Lung (tissue), 11 donors: ENCODE measurements at regions not wholly inside any gene's neighbourhood (a gene's known extent, or its start where the extent isn't known, plus 50 kb on each side); places are given as distances from the start of the nearest gene placed in this dataset.

ENCODE experiments used
- ATAC-seq: fragments of 200-7000 bp; cut with Tn5 transposase; one replicate; pipeline ENCODE4 v1.9.1; 2020; ENCODE audit warnings: moderate number of reproducible peaks; ENCODE audit not compliant: insufficient read depth, low FRiP score
- DNase-seq, 3 donors: peaks; one replicate each; pipeline ENCODE4 v3.0.0-alpha.2; 2013 to 2017
- H3K27ac ChIP-seq, 2 donors: one replicate each; pipeline ENCODE4 v1.5.1; 2013; ENCODE audit warnings: mild to moderate bottlenecking in 2 of 2, moderate library complexity in 2 of 2, control low read depth in 1 of 2, inconsistent platforms in 1 of 2, low read depth in 1 of 2, low read length in 1 of 2
- H3K27me3 ChIP-seq, 3 donors: one replicate each; pipeline ENCODE4 v1.5.1; 2013; ENCODE audit warnings: low read length in 2 of 3; ENCODE audit not compliant: control insufficient read depth in 3 of 3, insufficient read depth in 3 of 3
- H3K36me3 ChIP-seq, 4 donors: one replicate each; pipeline ENCODE4 v1.5.1; 2013; ENCODE audit warnings: low read length in 4 of 4, mild to moderate bottlenecking in 1 of 4, moderate library complexity in 1 of 4; ENCODE audit not compliant: control insufficient read depth in 4 of 4, insufficient read depth in 4 of 4
- H3K4me1 ChIP-seq, 5 donors: one replicate each; pipeline ENCODE4 v1.5.1; 2013; ENCODE audit warnings: low read length in 5 of 5, mild to moderate bottlenecking in 2 of 5, moderate library complexity in 1 of 5; ENCODE audit not compliant: control insufficient read depth in 5 of 5, insufficient read depth in 5 of 5
- H3K4me3 ChIP-seq: one replicate; pipeline ENCODE4 v1.5.1; 2013; ENCODE audit warnings: mild to moderate bottlenecking, control low read depth, moderate library complexity
- H3K9ac ChIP-seq, 2 donors: one replicate each; pipeline ENCODE4 v1.5.1; 2013; ENCODE audit warnings: low read length in 2 of 2, control low read depth in 1 of 2; ENCODE audit not compliant: insufficient read depth in 1 of 2
- H3K9me3 ChIP-seq, 4 donors: one replicate each; pipeline ENCODE4 v1.5.1; 2013; ENCODE audit warnings: low read length in 3 of 4, mild to moderate bottlenecking in 1 of 4, moderate library complexity in 1 of 4; ENCODE audit not compliant: control insufficient read depth in 4 of 4, insufficient read depth in 3 of 4
- WGBS, 2 donors: extraction: QIAGEN DNeasy Blood & Tissue Kit; methylation state at CpG; one replicate each; pipeline ENCODE4 v1.1.7; 2013; 5-methylcytosine and 5-hydroxymethylcytosine counted together
- TF ChIP-seq, protein P1 (sequence below): IDR thresholded peaks from 2 replicates; pipeline ENCODE4 v1.5.1; 2012; ENCODE audit warnings: mild to moderate bottlenecking; ENCODE audit errors: control extremely low read depth, extremely low read depth
- donor health status: control.
- donor health status: control.
- donor health status: Bipolar disorder and iron deficiency.
- donor health status: healthy.
- donor health status: DM: yes; HTN: yes; CAD: no.

DNA sequence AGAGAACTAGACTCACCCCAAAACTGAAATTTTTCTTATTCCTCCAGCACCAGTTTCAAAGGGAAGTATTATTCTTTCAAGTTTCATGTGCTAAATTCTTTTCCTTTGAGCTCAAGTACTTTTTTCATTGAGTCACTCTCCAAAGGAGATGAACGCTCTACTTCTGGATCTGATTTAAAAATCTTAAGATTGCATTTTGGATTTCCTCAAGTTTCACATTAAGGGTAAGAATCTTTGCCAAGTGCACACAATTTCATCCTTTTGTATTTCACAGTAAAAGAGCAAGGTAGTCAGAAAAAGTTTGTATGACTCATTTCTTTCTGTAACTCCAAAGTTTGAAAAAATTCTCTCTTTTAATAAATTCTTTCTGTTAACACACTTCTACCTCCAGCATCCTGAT lies 435.5 kb downstream of the RAB38 start:
- Histone ChIP-seq H3K27ac (no peak overlapping the region), H3K9me3 (no peaks in the 10 kb centered on the region), H3K9ac (no peak overlapping the region), H3K36me3 (no peaks in the 10 kb centered on the region), H3K27me3 (no peaks in the 10 kb centered on the region), H3K4me3 (no peak overlapping the region), H3K4me1 (peaks cover 0 to 16% (median 0%) of the 10 kb centered on the region in 5 donors)
- DNase-seq (no peak), ATAC-seq (no peak)
- TF ChIP-seq, protein P1, sequence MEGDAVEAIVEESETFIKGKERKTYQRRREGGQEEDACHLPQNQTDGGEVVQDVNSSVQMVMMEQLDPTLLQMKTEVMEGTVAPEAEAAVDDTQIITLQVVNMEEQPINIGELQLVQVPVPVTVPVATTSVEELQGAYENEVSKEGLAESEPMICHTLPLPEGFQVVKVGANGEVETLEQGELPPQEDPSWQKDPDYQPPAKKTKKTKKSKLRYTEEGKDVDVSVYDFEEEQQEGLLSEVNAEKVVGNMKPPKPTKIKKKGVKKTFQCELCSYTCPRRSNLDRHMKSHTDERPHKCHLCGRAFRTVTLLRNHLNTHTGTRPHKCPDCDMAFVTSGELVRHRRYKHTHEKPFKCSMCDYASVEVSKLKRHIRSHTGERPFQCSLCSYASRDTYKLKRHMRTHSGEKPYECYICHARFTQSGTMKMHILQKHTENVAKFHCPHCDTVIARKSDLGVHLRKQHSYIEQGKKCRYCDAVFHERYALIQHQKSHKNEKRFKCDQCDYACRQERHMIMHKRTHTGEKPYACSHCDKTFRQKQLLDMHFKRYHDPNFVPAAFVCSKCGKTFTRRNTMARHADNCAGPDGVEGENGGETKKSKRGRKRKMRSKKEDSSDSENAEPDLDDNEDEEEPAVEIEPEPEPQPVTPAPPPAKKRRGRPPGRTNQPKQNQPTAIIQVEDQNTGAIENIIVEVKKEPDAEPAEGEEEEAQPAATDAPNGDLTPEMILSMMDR: no peak
- 45 to 72% methylated on average over 1 of the region's 1 CpG for WGBS, 2 donors

DNA sequence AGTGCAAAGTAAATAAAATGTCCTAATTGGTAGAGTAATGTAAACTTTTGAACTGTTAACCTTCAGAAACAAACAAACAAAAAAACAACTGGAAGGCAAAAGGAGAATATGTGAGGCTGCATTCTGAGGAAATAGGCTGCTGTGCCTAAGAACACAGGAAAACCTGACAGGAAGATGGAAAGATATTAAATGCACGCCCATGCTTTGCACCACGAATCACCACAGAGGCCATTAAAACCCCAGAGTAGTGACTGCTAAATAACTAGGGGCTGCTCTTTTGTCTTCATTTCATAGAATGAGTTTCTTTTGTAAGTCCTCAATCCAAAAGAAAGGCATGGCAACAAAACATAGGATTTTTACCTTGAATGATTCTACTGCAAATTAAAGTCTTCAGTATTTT lies 436.0 kb downstream of the RAB38 start:
- no peaks in the 10 kb centered on the region for H3K27me3 ChIP-seq
- no peak overlapping the region for H3K27ac ChIP-seq
- no peaks in the 10 kb centered on the region for H3K36me3 ChIP-seq
- no peak overlapping the region for H3K9ac ChIP-seq
- ATAC-seq: no peak
- no peaks in the 10 kb centered on the region for H3K9me3 ChIP-seq
- H3K4me3 ChIP-seq: no peak overlapping the region
- peaks cover 0 to 16% (median 0%) of the 10 kb centered on the region in 5 donors for H3K4me1 ChIP-seq
- no peak for DNase-seq
- 17 to 37% methylated on average over 2 of the region's 2 CpGs for whole genome bisulfite sequencing, 2 donors
- TF ChIP-seq, protein P1: no peak

GRCh38 chr11:87736928-87737327 lies 438.3 kb downstream of the RAB38 start:
- H3K27me3 ChIP-seq: no peaks in the 10 kb centered on the region
- H3K9ac ChIP-seq: no peak overlapping the region
- TF ChIP-seq, protein P1: no peak
- ATAC-seq (no peak), DNase-seq (no peak)
- H3K9me3 ChIP-seq: peaks cover 0 to 3% (median 0%) of the 10 kb centered on the region in 4 donors
- WGBS, 2 donors: 74 to 85% methylated on average over 1 of the region's 1 CpG
- H3K4me3 ChIP-seq: no peak overlapping the region
- no peaks in the 10 kb centered on the region for H3K36me3 ChIP-seq
- peaks cover 0 to 11% (median 0%) of the 10 kb centered on the region in 5 donors for H3K4me1 ChIP-seq
- no peak overlapping the region for H3K27ac ChIP-seq

GRCh38 chr11:87726506-87726905 lies 448.7 kb downstream of the RAB38 start:
- Histone ChIP-seq H3K27me3 (no peaks in the 10 kb centered on the region), H3K4me3 (no peak overlapping the region), H3K36me3 (no peaks in the 10 kb centered on the region), H3K9ac (no peak overlapping the region), H3K27ac (no peak overlapping the region), H3K9me3 (no peaks in the 10 kb centered on the region), H3K4me1 (no peaks in the 10 kb centered on the region)
- 50 to 70% methylated on average over 3 of the region's 3 CpGs for WGBS, 2 donors
- TF ChIP-seq, protein P1: no peak
- ATAC-seq: no peak
- peak in 1 of 3 donors; percentile 25 for DNase-seq
